SU-DHL-6 (cell line): ENCODE measurements at regions not wholly inside any gene's neighbourhood (a gene's known extent, or its start where the extent isn't known, plus 50 kb on each side); places are given as distances from the start of the nearest gene placed in this dataset.

Experiments used
- H2AFZ ChIP-seq: fragments of 200-600 bp; sonication (generic); 2 replicates; pipeline ENCODE4 v1.6.1; 2014; ENCODE audit warnings: low read depth, mild to moderate bottlenecking, moderate library complexity, mixed read lengths, antibody characterized with exemption, low read length; ENCODE audit not compliant: severe bottlenecking
- H3F3A ChIP-seq: fragments of 200-600 bp; shearing (Covaris generic); 2 replicates; pipeline ENCODE4 v1.6.0; 2016; ENCODE audit warnings: antibody characterized with exemption, mild to moderate bottlenecking; ENCODE audit not compliant: insufficient read depth
- H3K27ac ChIP-seq: fragments of 200-600 bp; sonication (generic); 2 replicates; pipeline ENCODE4 v1.5.1; 2016; ENCODE audit warnings: low read depth, mild to moderate bottlenecking, low read length, moderate library complexity, mixed read lengths
- H3K27me3 ChIP-seq: fragments of 200-600 bp; sonication (generic), shearing (Covaris generic); 2 replicates; pipeline ENCODE4 v1.6.0; 2014; ENCODE audit warnings: mild to moderate bottlenecking, low read length
- H3K36me3 ChIP-seq: fragments of 200-600 bp; sonication (generic); 2 replicates; pipeline ENCODE4 v1.6.1; 2014; ENCODE audit warnings: mild to moderate bottlenecking, low read length, mixed read lengths
- H3K4me2 ChIP-seq: fragments of 300-600, 200-600 bp; shearing (Covaris generic), sonication (generic); 2 replicates; pipeline ENCODE4 v1.6.0; 2014; ENCODE audit warnings: low read length, low read depth, mild to moderate bottlenecking; ENCODE audit not compliant: poor library complexity, severe bottlenecking
- H3K4me3 ChIP-seq: fragments of 200-600 bp; sonication (generic); 2 replicates; pipeline ENCODE4 v1.5.1; 2014; ENCODE audit warnings: antibody characterized with exemption, low read length, mild to moderate bottlenecking, mixed read lengths; ENCODE audit not compliant: insufficient read depth, poor library complexity, severe bottlenecking
- H3K79me2 ChIP-seq: fragments of 200-600 bp; sonication (generic); 2 replicates; pipeline ENCODE4 v1.6.1; 2014; ENCODE audit warnings: mild to moderate bottlenecking, low read length, moderate library complexity; ENCODE audit not compliant: insufficient read depth
- H3K9ac ChIP-seq: fragments of 200-600 bp; sonication (generic); 2 replicates; pipeline ENCODE4 v1.7.0; 2014; ENCODE audit warnings: mild to moderate bottlenecking, low read length
- H3K9me2 ChIP-seq: fragments of 200-600 bp; sonication (generic); replicated peaks from 2 replicates; pipeline ENCODE4 v1.6.1; 2014; ENCODE audit warnings: low read length; ENCODE audit not compliant: insufficient read depth
- H3K9me3 ChIP-seq: fragments of 200-600 bp; sonication (generic); 2 replicates; pipeline ENCODE4 v1.6.1; 2014; ENCODE audit warnings: low read length, mixed read lengths; ENCODE audit not compliant: insufficient read depth
- H4K20me1 ChIP-seq: fragments of 200-600 bp; sonication (generic); 2 replicates; pipeline ENCODE4 v1.6.1; 2014; ENCODE audit warnings: low read depth, mild to moderate bottlenecking, antibody characterized with exemption, low read length, moderate library complexity, mixed read lengths
- CTCF ChIP-seq: fragments of 200-600 bp; sonication (generic); IDR thresholded peaks from one replicate; pipeline ENCODE4 v1.5.1; 2017; ENCODE audit warnings: antibody characterized with exemption, mild to moderate bottlenecking, low read length, moderate library complexity; ENCODE audit not compliant: insufficient read depth, poor library complexity, severe bottlenecking
- EZH2phosphoT487 ChIP-seq: fragments of 200-600 bp; sonication (generic), shearing (Covaris generic); conservative IDR thresholded peaks from 2 replicates; pipeline ENCODE4 v1.6.1; 2018; ENCODE audit warnings: mild to moderate bottlenecking, antibody characterized with exemption, low read length, moderate library complexity, mixed read lengths

- Histone ChIP-seq H4K20me1 (no peaks in the 10 kb centered on the region), H2AFZ (no peak overlapping the region), H3K27me3 (no peaks in the 10 kb centered on the region), H3K9me2 (no peaks in the 10 kb centered on the region), H3K79me2 (no peaks in the 10 kb centered on the region), H3K27ac (no peak overlapping the region), H3K4me3 (no peak overlapping the region), H3K36me3 (no peaks in the 10 kb centered on the region), H3K9ac (no peak overlapping the region), H3F3A (no peaks in the 10 kb centered on the region), H3K9me3 (no peaks in the 10 kb centered on the region), H3K4me2 (no peak overlapping the region)
- TF ChIP-seq EZH2phosphoT487 (no peak), CTCF (no peak)
Measured at GRCh38 chr11:19598456-19598855, 114.2 kb upstream of the NAV2 start.

GRCh38 chr11:19597876-19598275 lies 114.8 kb upstream of the NAV2 start:
- Histone ChIP-seq H3K27me3 (no peaks in the 10 kb centered on the region), H2AFZ (no peak overlapping the region), H3K9ac (no peak overlapping the region), H3K9me3 (no peaks in the 10 kb centered on the region), H3K4me2 (no peak overlapping the region), H3K27ac (no peak overlapping the region), H3K4me3 (no peak overlapping the region), H3K36me3 (no peaks in the 10 kb centered on the region), H3K9me2 (no peaks in the 10 kb centered on the region), H4K20me1 (no peaks in the 10 kb centered on the region), H3F3A (no peaks in the 10 kb centered on the region), H3K79me2 (no peaks in the 10 kb centered on the region)
- TF ChIP-seq CTCF (no peak), EZH2phosphoT487 (no peak)

- H3K4me2 ChIP-seq: no peak overlapping the region
- H3F3A ChIP-seq: no peaks in the 10 kb centered on the region
- no peak overlapping the region for H3K9ac ChIP-seq
- no peak overlapping the region for H3K4me3 ChIP-seq
- no peaks in the 10 kb centered on the region for H3K9me3 ChIP-seq
- no peak overlapping the region for H3K27ac ChIP-seq
- no peaks in the 10 kb centered on the region for H3K36me3 ChIP-seq
- no peak overlapping the region for H2AFZ ChIP-seq
- no peaks in the 10 kb centered on the region for H3K9me2 ChIP-seq
- TF ChIP-seq CTCF (no peak), EZH2phosphoT487 (no peak)
- H3K27me3 ChIP-seq: no peaks in the 10 kb centered on the region
- H3K79me2 ChIP-seq: no peaks in the 10 kb centered on the region
- H4K20me1 ChIP-seq: no peaks in the 10 kb centered on the region
Measured at GRCh38 chr11:19597206-19597605, 115.4 kb upstream of the NAV2 start.
